Suprapubic skin (tissue), 3 donors: ENCODE measurements at regions not wholly inside any gene's neighbourhood (a gene's known extent, or its start where the extent isn't known, plus 50 kb on each side); places are given as distances from the start of the nearest gene placed in this dataset.

Experiments used
- EP300 ChIP-seq: sonication (generic); formaldehyde crosslinking; IDR thresholded peaks from one replicate; pipeline ENCODE4 v1.6.1; 2017; ENCODE audit warnings: antibody characterized with exemption
- POLR2A ChIP-seq, 2 donors: fragments of 450-650 bp; IDR thresholded peaks; one replicate each; pipeline ENCODE4 v1.6.1; 2017; ENCODE audit warnings: antibody characterized with exemption in 2 of 2, mild to moderate bottlenecking in 2 of 2, moderate library complexity in 2 of 2
- TF ChIP-seq, protein P1 (sequence below), 2 donors: fragments of 200-600 bp in 1 of 2; fragments of 450-650 bp in 1 of 2; sonication (generic) in 1 of 2; IDR thresholded peaks; one replicate each; pipeline ENCODE4 v1.5.1; 2016 to 2019; ENCODE audit warnings: antibody characterized with exemption in 2 of 2, mild to moderate bottlenecking in 1 of 2, moderate library complexity in 1 of 2

GRCh38 chr10:25082276-25083204 is 66.1 kb downstream of the THNSL1 start:
- TF ChIP-seq, protein P1, sequence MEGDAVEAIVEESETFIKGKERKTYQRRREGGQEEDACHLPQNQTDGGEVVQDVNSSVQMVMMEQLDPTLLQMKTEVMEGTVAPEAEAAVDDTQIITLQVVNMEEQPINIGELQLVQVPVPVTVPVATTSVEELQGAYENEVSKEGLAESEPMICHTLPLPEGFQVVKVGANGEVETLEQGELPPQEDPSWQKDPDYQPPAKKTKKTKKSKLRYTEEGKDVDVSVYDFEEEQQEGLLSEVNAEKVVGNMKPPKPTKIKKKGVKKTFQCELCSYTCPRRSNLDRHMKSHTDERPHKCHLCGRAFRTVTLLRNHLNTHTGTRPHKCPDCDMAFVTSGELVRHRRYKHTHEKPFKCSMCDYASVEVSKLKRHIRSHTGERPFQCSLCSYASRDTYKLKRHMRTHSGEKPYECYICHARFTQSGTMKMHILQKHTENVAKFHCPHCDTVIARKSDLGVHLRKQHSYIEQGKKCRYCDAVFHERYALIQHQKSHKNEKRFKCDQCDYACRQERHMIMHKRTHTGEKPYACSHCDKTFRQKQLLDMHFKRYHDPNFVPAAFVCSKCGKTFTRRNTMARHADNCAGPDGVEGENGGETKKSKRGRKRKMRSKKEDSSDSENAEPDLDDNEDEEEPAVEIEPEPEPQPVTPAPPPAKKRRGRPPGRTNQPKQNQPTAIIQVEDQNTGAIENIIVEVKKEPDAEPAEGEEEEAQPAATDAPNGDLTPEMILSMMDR (IDR thresholded peaks at IDR 0.05) = no peak
- TF ChIP-seq EP300 = no peak
- no peak for TF ChIP-seq POLR2A (IDR thresholded peaks at IDR 0.05)
